Heart right ventricle (tissue), 16 donors: ENCODE measurements at regions not wholly inside any gene's neighbourhood (a gene's known extent, or its start where the extent isn't known, plus 50 kb on each side); places are given as distances from the start of the nearest gene placed in this dataset.

Experiments
- ATAC-seq, 8 donors: fragments of 200-7000 bp; cut with Tn5 transposase; one replicate each; pipeline ENCODE4 v1.9.1; 2020; ENCODE audit warnings: mild to moderate bottlenecking in 8 of 8, moderate library complexity in 8 of 8, moderate number of reproducible peaks in 1 of 8
- DNase-seq, 2 donors: peaks; one replicate each; pipeline ENCODE4 v3.0.0-alpha.2; 2020
- H3K27ac ChIP-seq, 10 donors: fragments of 200-600 bp; sonication (generic) in 2 of 10; one replicate each; pipeline versions ENCODE4 v1.5.0 to v1.8.0; 2020 to 2022; ENCODE audit warnings: mild to moderate bottlenecking in 3 of 10
- H3K27me3 ChIP-seq, 7 donors: fragments of 200-600 bp; one replicate each; pipeline ENCODE4 v1.8.0; 2021 to 2022; ENCODE audit warnings: mild to moderate bottlenecking in 2 of 7
- H3K36me3 ChIP-seq, 9 donors: fragments of 200-600 bp; sonication (generic) in 1 of 9; one replicate each; pipeline versions ENCODE4 v1.5.0 to v1.8.0; 2020 to 2022; ENCODE audit warnings: mild to moderate bottlenecking in 2 of 9
- H3K4me1 ChIP-seq, 9 donors: fragments of 200-600 bp; sonication (generic) in 1 of 9; one replicate each; pipeline versions ENCODE4 v1.5.0 to v1.8.0; 2020 to 2022; ENCODE audit warnings: mild to moderate bottlenecking in 4 of 9
- H3K4me3 ChIP-seq, 10 donors: fragments of 200-600 bp; sonication (generic) in 2 of 10; one replicate each; pipeline versions ENCODE4 v1.5.0 to v1.8.0; 2020 to 2022; ENCODE audit warnings: mild to moderate bottlenecking in 7 of 10, moderate library complexity in 2 of 10
- H3K9me3 ChIP-seq, 11 donors: fragments of 200-600 bp in 10 of 11; sonication (generic) in 2 of 11; one replicate each; pipeline versions ENCODE4 v1.5.0 to v1.8.0; 2013 to 2022; ENCODE audit warnings: mild to moderate bottlenecking in 2 of 11, control low read depth in 1 of 11, moderate library complexity in 1 of 11
- WGBS, 2 donors: extraction: QIAGEN DNeasy Blood & Tissue Kit; methylation state at CpG; one replicate each; pipeline ENCODE4 v1.1.7; 2013; ENCODE audit warnings: inconsistent platforms in 1 of 2; 5-methylcytosine and 5-hydroxymethylcytosine counted together
- intact Hi-C, 10 donors: fragments of 100-400 bp; cut with DNase I; formaldehyde crosslinking; loops; one replicate each; pipeline versions ENCODE4 v1.11.1 to v1.14.2; 2022
- TF ChIP-seq, protein P1 (sequence below), 9 donors: fragments of 200-600 bp; sonication (generic) in 2 of 9; IDR thresholded peaks; one replicate each; pipeline versions ENCODE4 v1.5.0 to v1.8.0; 2021 to 2022; ENCODE audit warnings: antibody characterized with exemption in 9 of 9, mild to moderate bottlenecking in 5 of 9, moderate library complexity in 1 of 9
- donor health status: Arrhythmogenic right ventricular cardiomyopathy.
- donor health status: ischemic (EF 13 %, LVEDD 7.1; RV severe dilation, severe dysfunction).
- donor health status: healthy with polysubstance abuse.
- donor health status: DM: no; HTN: yes; CAD: no.
- donor health status: DM: no; HTN: no; CAD: no.
- donor health status: ischemic (EF 25% LVEDD 6.9; RV normal size, moderate dysfunction).
- donor health status: ischemic (EF 25% LVEDD 5.7; RV mildly dilated, moderate dysfunction).
- donor health status: healthy.
- donor health status: DM: yes; HTN: yes; CAD: no.
- donor health status: Ischemic cardiomyopathy.
- donor health status: ischemic (EF 35%, LVEDD 5.7; RV mildly dilated, moderate dysfunction).
- donor health status: nonischemic (EF 11% LVEDD 7.7; RV severe dilation, severe dysfunction).
- donor health status: DM: yes; HTN: yes; CAD: no.
- donor health status: PGD.
- donor health status: ischemic (EF 29% LVEDD 5.4; RV normal size, mild dysfunction).
- donor health status: nonischemic (EF 23%, LVEDD 6.1; RV moderate dilation, normal function).

DNA sequence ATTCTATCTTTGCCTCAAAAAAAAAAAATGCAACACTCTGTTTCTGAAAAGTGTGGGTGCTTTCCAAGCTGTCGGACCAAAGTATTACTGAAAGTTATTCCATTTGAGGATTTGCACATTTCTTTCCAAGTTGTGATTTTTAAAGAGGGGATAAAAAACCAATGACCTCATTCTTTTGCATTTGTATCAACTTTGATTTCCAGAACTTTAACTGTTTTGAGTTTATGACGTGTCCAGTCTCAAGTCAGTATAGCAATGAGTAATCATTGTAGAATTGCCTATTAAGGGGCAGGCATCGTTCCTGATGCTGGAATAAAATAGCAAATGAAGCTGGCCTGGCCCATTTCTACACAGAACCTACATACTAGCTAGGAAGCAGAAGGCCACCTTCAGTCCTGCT is 229.6 kb upstream of the RBFOX1 start:
- no peak overlapping the region for H3K27ac ChIP-seq
- DNase-seq = no peak
- 64 to 75% methylated on average over 3 of the region's 3 CpGs for WGBS, 2 donors
- H3K9me3 ChIP-seq = no peaks in the 10 kb centered on the region
- H3K36me3 ChIP-seq = no peaks in the 10 kb centered on the region
- intact Hi-C loops = no loop called here
- H3K27me3 ChIP-seq = no peaks in the 10 kb centered on the region
- H3K4me3 ChIP-seq = no peak overlapping the region
- no peak for ATAC-seq
- H3K4me1 ChIP-seq = no peaks in the 10 kb centered on the region
- TF ChIP-seq, protein P1, sequence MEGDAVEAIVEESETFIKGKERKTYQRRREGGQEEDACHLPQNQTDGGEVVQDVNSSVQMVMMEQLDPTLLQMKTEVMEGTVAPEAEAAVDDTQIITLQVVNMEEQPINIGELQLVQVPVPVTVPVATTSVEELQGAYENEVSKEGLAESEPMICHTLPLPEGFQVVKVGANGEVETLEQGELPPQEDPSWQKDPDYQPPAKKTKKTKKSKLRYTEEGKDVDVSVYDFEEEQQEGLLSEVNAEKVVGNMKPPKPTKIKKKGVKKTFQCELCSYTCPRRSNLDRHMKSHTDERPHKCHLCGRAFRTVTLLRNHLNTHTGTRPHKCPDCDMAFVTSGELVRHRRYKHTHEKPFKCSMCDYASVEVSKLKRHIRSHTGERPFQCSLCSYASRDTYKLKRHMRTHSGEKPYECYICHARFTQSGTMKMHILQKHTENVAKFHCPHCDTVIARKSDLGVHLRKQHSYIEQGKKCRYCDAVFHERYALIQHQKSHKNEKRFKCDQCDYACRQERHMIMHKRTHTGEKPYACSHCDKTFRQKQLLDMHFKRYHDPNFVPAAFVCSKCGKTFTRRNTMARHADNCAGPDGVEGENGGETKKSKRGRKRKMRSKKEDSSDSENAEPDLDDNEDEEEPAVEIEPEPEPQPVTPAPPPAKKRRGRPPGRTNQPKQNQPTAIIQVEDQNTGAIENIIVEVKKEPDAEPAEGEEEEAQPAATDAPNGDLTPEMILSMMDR (IDR thresholded peaks at IDR 0.05) = no peak

DNA sequence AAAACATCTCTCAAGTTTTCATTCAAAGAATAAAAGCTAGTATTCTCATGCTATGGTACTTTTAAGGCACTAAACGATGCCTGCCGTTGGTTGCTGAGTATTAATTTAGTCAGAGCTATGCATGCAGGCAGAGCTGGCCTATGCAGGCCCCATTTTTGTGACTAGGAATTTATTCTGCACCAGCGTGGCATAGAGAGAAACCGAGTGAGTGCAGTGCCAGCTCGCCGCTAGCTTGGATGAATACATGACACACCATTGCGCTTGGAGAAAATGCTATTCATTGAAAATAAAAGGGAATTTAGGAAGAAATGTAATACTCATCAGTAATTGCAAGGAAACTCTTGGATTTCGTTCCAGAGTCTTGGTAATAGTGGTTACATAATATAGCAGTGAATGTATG is 231.6 kb upstream of the RBFOX1 start:
- 80 to 84% methylated on average over 8 of the region's 8 CpGs for WGBS, 2 donors
- ATAC-seq (no peak), DNase-seq (no peak)
- TF ChIP-seq, protein P1 (IDR thresholded peaks at IDR 0.05) = no peak
- no peaks in the 10 kb centered on the region for H3K27me3 ChIP-seq
- H3K4me3 ChIP-seq = no peak overlapping the region
- H3K4me1 ChIP-seq = no peaks in the 10 kb centered on the region
- intact Hi-C loops = no loop called here
- no peak overlapping the region for H3K27ac ChIP-seq
- H3K36me3 ChIP-seq = no peaks in the 10 kb centered on the region
- H3K9me3 ChIP-seq = peaks cover 0 to 4% (median 0%) of the 10 kb centered on the region in 11 donors

DNA sequence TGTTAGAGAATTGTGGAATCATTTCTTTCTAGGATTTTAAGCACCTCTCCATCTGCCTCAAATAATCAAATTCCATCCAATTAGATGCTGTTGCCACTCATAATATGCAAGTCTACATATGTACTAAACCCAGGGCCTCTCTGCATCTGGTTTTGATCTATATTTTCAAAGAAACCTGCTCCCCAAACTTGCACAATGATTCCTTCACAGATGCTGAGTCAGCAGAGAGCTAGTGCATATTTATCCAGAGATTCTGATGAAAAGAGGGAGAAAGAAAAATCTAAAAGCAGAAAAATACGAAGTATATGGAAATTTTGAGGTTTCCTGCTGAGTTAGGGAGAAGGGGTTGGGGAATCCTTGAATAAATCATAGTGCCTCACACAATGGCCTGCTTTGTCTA is 235.1 kb upstream of the RBFOX1 start:
- H3K4me1 ChIP-seq = no peaks in the 10 kb centered on the region
- intact Hi-C loops = no loop called here
- H3K4me3 ChIP-seq = no peak overlapping the region
- H3K27ac ChIP-seq = no peak overlapping the region
- no peaks in the 10 kb centered on the region for H3K36me3 ChIP-seq
- whole genome bisulfite sequencing, 2 donors = 23 to 33% methylated on average over 1 of the region's 1 CpG
- H3K9me3 ChIP-seq = peaks cover 0 to 4% (median 0%) of the 10 kb centered on the region in 11 donors
- TF ChIP-seq, protein P1 (IDR thresholded peaks at IDR 0.05) = no peak
- DNase-seq (no peak), ATAC-seq (no peak)
- peaks cover 0 to 12% (median 0%) of the 10 kb centered on the region in 7 donors for H3K27me3 ChIP-seq

DNA sequence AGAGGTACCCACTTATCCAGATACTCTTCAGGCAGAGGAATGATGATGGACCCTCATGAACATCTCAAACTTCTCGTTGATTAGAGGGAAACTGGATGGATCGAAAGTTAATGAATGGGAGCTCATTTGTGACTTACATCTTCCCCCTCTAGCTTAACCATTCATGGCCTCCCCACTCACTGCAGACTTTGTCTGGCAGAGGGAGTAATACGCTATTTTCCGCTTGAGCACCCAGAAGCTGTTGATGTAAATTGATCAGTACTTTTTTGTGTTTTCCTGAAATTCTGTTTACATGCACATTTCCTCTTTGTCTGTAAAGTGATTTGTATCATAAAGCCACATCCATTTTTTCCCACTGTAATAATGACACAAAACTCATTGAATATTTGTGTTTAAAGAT is 239.1 kb upstream of the RBFOX1 start:
- TF ChIP-seq, protein P1 (IDR thresholded peaks at IDR 0.05) = no peak
- DNase-seq (no peak), ATAC-seq (no peak)
- Histone ChIP-seq H3K4me1 (no peaks in the 10 kb centered on the region), H3K36me3 (no peaks in the 10 kb centered on the region), H3K27ac (no peak overlapping the region), H3K4me3 (no peak overlapping the region), H3K9me3 (peaks cover 0 to 4% (median 0%) of the 10 kb centered on the region in 11 donors), H3K27me3 (peaks cover 0 to 45% (median 7%) of the 10 kb centered on the region in 7 donors)
- intact Hi-C loops = no loop called here
- 91 to 93% methylated on average over 4 of the region's 4 CpGs for WGBS, 2 donors
